ENCODE measurements at regions not wholly inside any gene's neighbourhood (a gene's known extent, or its start where the extent isn't known, plus 50 kb on each side); places are given as distances from the start of the nearest gene placed in this dataset.

- no TSS peak for BruUV-seq (replicated peaks)
- Histone ChIP-seq H4K20me1 (ENCODE audit: insufficient read depth, low read length) (no peaks in the 10 kb centered on the region), H3K27ac (ENCODE audit: extremely low read length, insufficient read depth, low read length) (no peak overlapping the region), H3K27me3 (ENCODE audit: control insufficient read depth in 1 of 2, insufficient read depth in 2 of 2, low read length in 2 of 2) (no peaks in the 10 kb centered on the region), H3K4me3 (replicated peaks in 1 of 3; ENCODE audit: insufficient read depth in 1 of 3, low read depth in 2 of 3, low read length in 3 of 3) (no peak overlapping the region), H3K4me1 (ENCODE audit: insufficient read depth, low read length) (no peaks in the 10 kb centered on the region), H3K4me2 (ENCODE audit: low read depth, low read length) (no peak overlapping the region), H3K9ac (ENCODE audit: insufficient read depth, low read depth, low read length) (no peak overlapping the region), H2AFZ (ENCODE audit: low read length) (no peak overlapping the region), H3K79me2 (ENCODE audit: insufficient read depth, low read length) (no peaks in the 10 kb centered on the region), H3K36me3 (replicated peaks in 1 of 2; ENCODE audit: control insufficient read depth in 1 of 2, insufficient read depth in 2 of 2, low read length in 2 of 2) (no peaks in the 10 kb centered on the region), H3K9me3 (ENCODE audit: low read length) (no peaks in the 10 kb centered on the region)
- in situ Hi-C loops (cut with HindIII; ENCODE audit: extremely low pct_ligation_motif_present, low pct_unique_long_range_greater_than_20kb) (no loop called here), intact Hi-C loops (cut with micrococcal nuclease; ENCODE audit: unreplicated experiment) (no loop called here)
- WGBS (ENCODE audit: low lambda C conversion rate): 66% methylated on average over 3 of the region's 3 CpGs
- CTCF ChIA-PET (ENCODE audit: low intra/inter-chr PET ratio, low total read pairs): no interaction called here
- no peak for TF ChIP-seq ZBTB8A (CRISPR knock-in tag; IDR thresholded peaks at IDR 0.05; ENCODE audit: borderline replicate concordance, low read depth)
- no peak for TF ChIP-seq NR2F6 (IDR thresholded peaks at IDR 0.05)
- TF ChIP-seq NR2F6 (CRISPR knock-in tag; IDR thresholded peaks at IDR 0.05): no peak
- TF ChIP-seq ZNF607 (CRISPR knock-in tag; IDR thresholded peaks at IDR 0.05; ENCODE audit: borderline replicate concordance): no peak
- TF ChIP-seq SOX5 (CRISPR knock-in tag; IDR thresholded peaks at IDR 0.05; ENCODE audit: borderline replicate concordance): no peak
- no peak for TF ChIP-seq SNAPC4 (CRISPR knock-in tag; IDR thresholded peaks at IDR 0.05)
- TF ChIP-seq SRSF9 (IDR thresholded peaks at IDR 0.05; ENCODE audit: borderline replicate concordance, insufficient read depth, low read depth, low read length, poor library complexity, severe bottlenecking): no peak
- no peak for TF ChIP-seq SKI (IDR thresholded peaks at IDR 0.05; ENCODE audit: partially characterized antibody)
- TF ChIP-seq ZFAT (CRISPR knock-in tag; conservative IDR thresholded peaks at IDR 0.05): no peak
- no peak for TF ChIP-seq ISX (CRISPR knock-in tag; conservative IDR thresholded peaks at IDR 0.05)
- no peak for TF ChIP-seq TCF7L2 (IDR thresholded peaks at IDR 0.05; ENCODE audit: low read depth, low read length)
- no peak for TF ChIP-seq MIXL1 (CRISPR knock-in tag; IDR thresholded peaks at IDR 0.05)
- no peak for TF ChIP-seq MLLT10 (CRISPR knock-in tag; IDR thresholded peaks at IDR 0.05)
- no peak for TF ChIP-seq ZNF784 (CRISPR knock-in tag; IDR thresholded peaks at IDR 0.05; ENCODE audit: borderline replicate concordance)
- no peak for TF ChIP-seq SMC3 (IDR thresholded peaks at IDR 0.05; ENCODE audit: low read length)
- no peak for TF ChIP-seq SAP130 (CRISPR knock-in tag; IDR thresholded peaks at IDR 0.05; ENCODE audit: low read depth)
- TF ChIP-seq IRF2 (CRISPR knock-in tag; IDR thresholded peaks at IDR 0.05): no peak
- POLR2A ChIA-PET: no interaction called here
- DNase-seq (ENCODE audit: low spot score): no peak
- no peak for ATAC-seq
- FAIRE-seq: no peak
Observed at GRCh38 chr3:61442696-61443095, 118.7 kb upstream of the PTPRG start.
